HEK293 (cell line): ENCODE measurements at regions not wholly inside any gene's neighbourhood (a gene's known extent, or its start where the extent isn't known, plus 50 kb on each side); places are given as distances from the start of the nearest gene placed in this dataset.
A peak's percentile ranks its signal among the peaks of the same experiment; 100 is the strongest.

Experiments
- CTCF ChIA-PET: fragments of 350-600 bp; formaldehyde crosslinking; extraction: SDS; loops from one replicate; lab custom pipeline; 2021; ENCODE audit warnings: antibody characterized with exemption; lab: Yijun Ruan, JAX
- POLR2A ChIA-PET: fragments of 300-600 bp; formaldehyde crosslinking; extraction: SDS; loops from one replicate; lab custom pipeline; 2020; ENCODE audit warnings: antibody characterized with exemption, inconsistent platforms; lab: Yijun Ruan, JAX
- H3K27ac ChIP-seq: fragments of 200-500 bp; sonication (Bioruptor generic); 2 replicates; pipeline ENCODE4 v1.5.1; 2014; ENCODE audit warnings: low read depth, low read length, control low read depth, inconsistent platforms; ENCODE audit errors: extremely low read depth
- H3K36me3 ChIP-seq, 2 experiments: fragments of 200-500 bp in 1 of 2; sonication (Bioruptor generic) in 1 of 2; 1 replicate in 1 of 2; 2 replicates in 1 of 2; pipeline ENCODE4 v1.5.1; 2014 to 2017; ENCODE audit warnings: inconsistent platforms in 2 of 2, low read length in 2 of 2; ENCODE audit not compliant: control insufficient read depth in 2 of 2, insufficient read depth in 1 of 2
- H3K4me1 ChIP-seq: fragments of 200-500 bp; sonication (Bioruptor generic); 2 replicates; pipeline ENCODE4 v1.5.1; 2014; ENCODE audit warnings: mild to moderate bottlenecking, low read length, inconsistent platforms; ENCODE audit not compliant: control insufficient read depth, insufficient read depth
- H3K4me3 ChIP-seq: 2 replicates; pipeline ENCODE4 v1.5.1; 2011; ENCODE audit warnings: low read depth, mild to moderate bottlenecking, control low read depth, low read length, moderate library complexity
- H3K9me3 ChIP-seq: fragments of 200-500 bp; sonication (Bioruptor generic); 2 replicates; pipeline ENCODE4 v1.5.1; 2014; ENCODE audit warnings: low read depth, low read length, inconsistent platforms; ENCODE audit not compliant: control insufficient read depth, insufficient read depth
- OVOL3 ChIP-seq: fragments of 450-650 bp; formaldehyde crosslinking; IDR thresholded peaks from 2 replicates; pipeline ENCODE4 v1.5.1; 2016; ENCODE audit warnings: missing biosample characterization, missing genetic modification characterization
- ZBTB21 ChIP-seq: fragments of 450-650 bp; formaldehyde crosslinking; IDR thresholded peaks from 2 replicates; pipeline ENCODE4 v1.5.1; 2017; ENCODE audit warnings: missing biosample characterization, missing genetic modification characterization
- ZNF121 ChIP-seq: fragments of 450-650 bp; formaldehyde crosslinking; IDR thresholded peaks from 2 replicates; pipeline ENCODE4 v1.5.1; 2016; ENCODE audit warnings: missing biosample characterization, missing genetic modification characterization
- ZNF184 ChIP-seq: fragments of 450-650 bp; IDR thresholded peaks from 2 replicates; pipeline ENCODE4 v1.5.1; 2018; ENCODE audit warnings: missing biosample characterization, mild to moderate bottlenecking, missing genetic modification characterization
- ZNF37A ChIP-seq: fragments of 450-650 bp; IDR thresholded peaks from 2 replicates; pipeline ENCODE4 v1.5.1; 2018; ENCODE audit warnings: missing biosample characterization, missing genetic modification characterization
- TF ChIP-seq, protein P1 (sequence below): fragments of 450-650 bp; IDR thresholded peaks from 2 replicates; pipeline ENCODE4 v1.5.1; 2018; ENCODE audit warnings: missing biosample characterization, missing genetic modification characterization
- TF ChIP-seq, protein P2 (sequence below): fragments of 450-650 bp; formaldehyde crosslinking; IDR thresholded peaks from 2 replicates; pipeline ENCODE4 v1.5.1; 2016; ENCODE audit warnings: missing biosample characterization, missing genetic modification characterization, borderline replicate concordance
- TF ChIP-seq, protein P3 (sequence below): fragments of 450-650 bp; formaldehyde crosslinking; IDR thresholded peaks from 2 replicates; pipeline ENCODE4 v1.5.0; 2017; ENCODE audit warnings: missing biosample characterization, missing genetic modification characterization, borderline replicate concordance
- TF ChIP-seq, protein P4 (sequence below): fragments of 450-650 bp; formaldehyde crosslinking; IDR thresholded peaks from 2 replicates; pipeline ENCODE4 v1.5.1; 2016; ENCODE audit warnings: missing biosample characterization, missing genetic modification characterization

DNA sequence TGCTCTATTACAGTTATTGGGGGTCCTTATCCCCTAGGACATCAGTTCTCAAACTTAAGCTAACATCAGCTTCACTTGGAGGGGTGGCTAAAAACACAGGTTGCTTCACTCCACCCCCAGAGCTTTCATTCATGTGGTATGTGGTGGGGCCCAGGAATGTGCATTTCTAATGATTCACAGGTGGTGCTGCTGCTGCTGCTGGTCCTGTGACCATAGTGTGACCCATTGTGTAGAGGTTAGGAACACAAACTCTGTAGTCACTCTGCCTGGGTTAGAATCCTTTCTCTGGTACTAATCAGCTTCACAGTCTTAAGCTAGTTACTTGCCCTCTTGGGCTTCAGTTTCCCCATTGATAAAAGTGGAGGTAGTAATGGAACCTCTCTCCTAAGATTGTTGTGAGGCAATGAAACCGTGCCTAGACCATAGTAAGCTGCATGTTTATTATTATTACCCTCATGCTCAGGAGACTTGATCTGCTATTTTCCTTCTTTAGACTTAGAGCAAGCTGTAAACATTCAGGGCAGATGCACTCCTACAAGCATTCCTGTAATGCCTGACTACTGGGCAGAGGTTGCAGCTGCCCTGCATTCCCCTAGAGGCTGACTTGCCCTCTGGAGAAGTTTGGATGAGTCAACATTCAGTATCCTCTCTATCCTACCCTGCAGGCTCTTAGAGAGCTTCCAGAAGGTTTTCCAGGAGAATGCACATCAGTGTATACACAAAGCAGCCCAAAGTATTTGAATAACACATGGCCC lies 94.1 kb upstream of the ACSL4 start (continued):
- TF ChIP-seq, protein P1, sequence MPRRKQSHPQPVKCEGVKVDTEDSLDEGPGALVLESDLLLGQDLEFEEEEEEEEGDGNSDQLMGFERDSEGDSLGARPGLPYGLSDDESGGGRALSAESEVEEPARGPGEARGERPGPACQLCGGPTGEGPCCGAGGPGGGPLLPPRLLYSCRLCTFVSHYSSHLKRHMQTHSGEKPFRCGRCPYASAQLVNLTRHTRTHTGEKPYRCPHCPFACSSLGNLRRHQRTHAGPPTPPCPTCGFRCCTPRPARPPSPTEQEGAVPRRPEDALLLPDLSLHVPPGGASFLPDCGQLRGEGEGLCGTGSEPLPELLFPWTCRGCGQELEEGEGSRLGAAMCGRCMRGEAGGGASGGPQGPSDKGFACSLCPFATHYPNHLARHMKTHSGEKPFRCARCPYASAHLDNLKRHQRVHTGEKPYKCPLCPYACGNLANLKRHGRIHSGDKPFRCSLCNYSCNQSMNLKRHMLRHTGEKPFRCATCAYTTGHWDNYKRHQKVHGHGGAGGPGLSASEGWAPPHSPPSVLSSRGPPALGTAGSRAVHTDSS (tag by site-specific recombination) = no peak
- TF ChIP-seq OVOL3 (tag by site-specific recombination) = no peak

DNA sequence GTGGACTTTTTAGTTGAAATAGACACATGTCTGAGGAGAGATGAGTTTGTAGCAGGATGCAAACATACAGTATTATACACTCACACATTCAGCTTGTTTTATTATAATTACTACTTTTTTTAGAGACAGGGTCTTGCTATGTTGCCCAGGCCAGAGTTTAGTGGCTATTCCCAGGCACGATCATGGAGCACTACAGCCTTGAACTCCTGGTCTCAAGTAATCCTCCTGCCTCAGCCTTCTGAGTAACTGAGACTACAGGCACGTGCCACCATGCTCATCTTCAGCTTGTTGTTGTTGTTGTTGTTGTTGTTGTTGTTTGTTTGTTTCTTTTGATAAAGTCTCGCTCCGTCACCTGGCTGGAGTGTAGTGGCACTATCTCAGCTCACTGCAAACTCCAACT lies 94.7 kb upstream of the ACSL4 start:
- Histone ChIP-seq H3K9me3 (no peaks in the 10 kb centered on the region), H3K4me3 (no peak overlapping the region)
- TF ChIP-seq, protein P2, sequence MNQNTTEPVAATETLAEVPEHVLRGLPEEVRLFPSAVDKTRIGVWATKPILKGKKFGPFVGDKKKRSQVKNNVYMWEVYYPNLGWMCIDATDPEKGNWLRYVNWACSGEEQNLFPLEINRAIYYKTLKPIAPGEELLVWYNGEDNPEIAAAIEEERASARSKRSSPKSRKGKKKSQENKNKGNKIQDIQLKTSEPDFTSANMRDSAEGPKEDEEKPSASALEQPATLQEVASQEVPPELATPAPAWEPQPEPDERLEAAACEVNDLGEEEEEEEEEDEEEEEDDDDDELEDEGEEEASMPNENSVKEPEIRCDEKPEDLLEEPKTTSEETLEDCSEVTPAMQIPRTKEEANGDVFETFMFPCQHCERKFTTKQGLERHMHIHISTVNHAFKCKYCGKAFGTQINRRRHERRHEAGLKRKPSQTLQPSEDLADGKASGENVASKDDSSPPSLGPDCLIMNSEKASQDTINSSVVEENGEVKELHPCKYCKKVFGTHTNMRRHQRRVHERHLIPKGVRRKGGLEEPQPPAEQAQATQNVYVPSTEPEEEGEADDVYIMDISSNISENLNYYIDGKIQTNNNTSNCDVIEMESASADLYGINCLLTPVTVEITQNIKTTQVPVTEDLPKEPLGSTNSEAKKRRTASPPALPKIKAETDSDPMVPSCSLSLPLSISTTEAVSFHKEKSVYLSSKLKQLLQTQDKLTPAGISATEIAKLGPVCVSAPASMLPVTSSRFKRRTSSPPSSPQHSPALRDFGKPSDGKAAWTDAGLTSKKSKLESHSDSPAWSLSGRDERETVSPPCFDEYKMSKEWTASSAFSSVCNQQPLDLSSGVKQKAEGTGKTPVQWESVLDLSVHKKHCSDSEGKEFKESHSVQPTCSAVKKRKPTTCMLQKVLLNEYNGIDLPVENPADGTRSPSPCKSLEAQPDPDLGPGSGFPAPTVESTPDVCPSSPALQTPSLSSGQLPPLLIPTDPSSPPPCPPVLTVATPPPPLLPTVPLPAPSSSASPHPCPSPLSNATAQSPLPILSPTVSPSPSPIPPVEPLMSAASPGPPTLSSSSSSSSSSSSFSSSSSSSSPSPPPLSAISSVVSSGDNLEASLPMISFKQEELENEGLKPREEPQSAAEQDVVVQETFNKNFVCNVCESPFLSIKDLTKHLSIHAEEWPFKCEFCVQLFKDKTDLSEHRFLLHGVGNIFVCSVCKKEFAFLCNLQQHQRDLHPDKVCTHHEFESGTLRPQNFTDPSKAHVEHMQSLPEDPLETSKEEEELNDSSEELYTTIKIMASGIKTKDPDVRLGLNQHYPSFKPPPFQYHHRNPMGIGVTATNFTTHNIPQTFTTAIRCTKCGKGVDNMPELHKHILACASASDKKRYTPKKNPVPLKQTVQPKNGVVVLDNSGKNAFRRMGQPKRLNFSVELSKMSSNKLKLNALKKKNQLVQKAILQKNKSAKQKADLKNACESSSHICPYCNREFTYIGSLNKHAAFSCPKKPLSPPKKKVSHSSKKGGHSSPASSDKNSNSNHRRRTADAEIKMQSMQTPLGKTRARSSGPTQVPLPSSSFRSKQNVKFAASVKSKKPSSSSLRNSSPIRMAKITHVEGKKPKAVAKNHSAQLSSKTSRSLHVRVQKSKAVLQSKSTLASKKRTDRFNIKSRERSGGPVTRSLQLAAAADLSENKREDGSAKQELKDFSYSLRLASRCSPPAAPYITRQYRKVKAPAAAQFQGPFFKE (tag by site-specific recombination) = no peak
- no peak for TF ChIP-seq ZBTB21 (tag by site-specific recombination)
- TF ChIP-seq, protein P3, sequence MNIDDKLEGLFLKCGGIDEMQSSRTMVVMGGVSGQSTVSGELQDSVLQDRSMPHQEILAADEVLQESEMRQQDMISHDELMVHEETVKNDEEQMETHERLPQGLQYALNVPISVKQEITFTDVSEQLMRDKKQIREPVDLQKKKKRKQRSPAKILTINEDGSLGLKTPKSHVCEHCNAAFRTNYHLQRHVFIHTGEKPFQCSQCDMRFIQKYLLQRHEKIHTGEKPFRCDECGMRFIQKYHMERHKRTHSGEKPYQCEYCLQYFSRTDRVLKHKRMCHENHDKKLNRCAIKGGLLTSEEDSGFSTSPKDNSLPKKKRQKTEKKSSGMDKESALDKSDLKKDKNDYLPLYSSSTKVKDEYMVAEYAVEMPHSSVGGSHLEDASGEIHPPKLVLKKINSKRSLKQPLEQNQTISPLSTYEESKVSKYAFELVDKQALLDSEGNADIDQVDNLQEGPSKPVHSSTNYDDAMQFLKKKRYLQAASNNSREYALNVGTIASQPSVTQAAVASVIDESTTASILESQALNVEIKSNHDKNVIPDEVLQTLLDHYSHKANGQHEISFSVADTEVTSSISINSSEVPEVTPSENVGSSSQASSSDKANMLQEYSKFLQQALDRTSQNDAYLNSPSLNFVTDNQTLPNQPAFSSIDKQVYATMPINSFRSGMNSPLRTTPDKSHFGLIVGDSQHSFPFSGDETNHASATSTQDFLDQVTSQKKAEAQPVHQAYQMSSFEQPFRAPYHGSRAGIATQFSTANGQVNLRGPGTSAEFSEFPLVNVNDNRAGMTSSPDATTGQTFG (tag by site-specific recombination) = no peak
- peak; percentile 45; the same call in 1 of the 2 replicates for TF ChIP-seq ZNF121 (tag by site-specific recombination)
- TF ChIP-seq, protein P4, sequence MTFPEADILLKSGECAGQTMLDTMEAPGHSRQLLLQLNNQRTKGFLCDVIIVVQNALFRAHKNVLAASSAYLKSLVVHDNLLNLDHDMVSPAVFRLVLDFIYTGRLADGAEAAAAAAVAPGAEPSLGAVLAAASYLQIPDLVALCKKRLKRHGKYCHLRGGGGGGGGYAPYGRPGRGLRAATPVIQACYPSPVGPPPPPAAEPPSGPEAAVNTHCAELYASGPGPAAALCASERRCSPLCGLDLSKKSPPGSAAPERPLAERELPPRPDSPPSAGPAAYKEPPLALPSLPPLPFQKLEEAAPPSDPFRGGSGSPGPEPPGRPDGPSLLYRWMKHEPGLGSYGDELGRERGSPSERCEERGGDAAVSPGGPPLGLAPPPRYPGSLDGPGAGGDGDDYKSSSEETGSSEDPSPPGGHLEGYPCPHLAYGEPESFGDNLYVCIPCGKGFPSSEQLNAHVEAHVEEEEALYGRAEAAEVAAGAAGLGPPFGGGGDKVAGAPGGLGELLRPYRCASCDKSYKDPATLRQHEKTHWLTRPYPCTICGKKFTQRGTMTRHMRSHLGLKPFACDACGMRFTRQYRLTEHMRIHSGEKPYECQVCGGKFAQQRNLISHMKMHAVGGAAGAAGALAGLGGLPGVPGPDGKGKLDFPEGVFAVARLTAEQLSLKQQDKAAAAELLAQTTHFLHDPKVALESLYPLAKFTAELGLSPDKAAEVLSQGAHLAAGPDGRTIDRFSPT (tag by site-specific recombination) = no peak
- no peak for TF ChIP-seq ZNF37A
- no peak for TF ChIP-seq ZNF184 (tag by site-specific recombination)
- TF ChIP-seq, all 188 proteins: peak for 1
- Histone ChIP-seq H3K4me1 (no peaks in the 10 kb centered on the region), H3K27ac (no peak overlapping the region), H3K36me3 (no peaks in the 10 kb centered on the region)
- CTCF ChIA-PET = interaction anchor here (0.5 to 3.6 kb wide), 9 partner anchors 8 to 585 kb away, joined by 3 to 17 read pairs (median 4); no protein-coding TSS in a partner anchor
- POLR2A ChIA-PET = interaction anchor here (1.0 kb wide), 1 partner anchor 95 kb away, joined by 3 read pairs; no protein-coding TSS in a partner anchor
